Type B pancreatic cell (in vitro differentiated cells): ENCODE measurements at regions not wholly inside any gene's neighbourhood (a gene's known extent, or its start where the extent isn't known, plus 50 kb on each side); places are given as distances from the start of the nearest gene placed in this dataset.

Experiments used
- DNase-seq: peaks from one replicate; pipeline ENCODE4 v3.0.0; 2021; ENCODE audit warnings: mixed read lengths; ENCODE audit not compliant: unreplicated experiment; ENCODE audit errors: extremely low spot score
- H3K27ac Mint-ChIP-seq: 2 replicates; pipeline ENCODE4 v1.8.0; 2021; ENCODE audit warnings: mild to moderate bottlenecking, mixed read lengths
- H3K27me3 Mint-ChIP-seq: 2 replicates; pipeline ENCODE4 v1.8.0; 2021; ENCODE audit warnings: mixed read lengths
- H3K36me3 Mint-ChIP-seq: 2 replicates; pipeline ENCODE4 v1.8.0; 2021; ENCODE audit warnings: mixed read lengths
- H3K4me1 Mint-ChIP-seq: one replicate; pipeline ENCODE4 v1.8.0; 2021; ENCODE audit warnings: mixed read lengths; ENCODE audit not compliant: unreplicated experiment
- H3K4me3 Mint-ChIP-seq: 2 replicates; pipeline ENCODE4 v1.8.0; 2021; ENCODE audit warnings: mild to moderate bottlenecking, mixed read lengths
- H3K9me3 Mint-ChIP-seq: 2 replicates; pipeline ENCODE4 v1.8.0; 2021; ENCODE audit warnings: mixed read lengths
- TF ChIP-seq, protein P1 (sequence below): fragments of 200-600 bp; sonication (generic); conservative IDR thresholded peaks from 2 replicates; pipeline ENCODE4 v1.5.0; 2021; ENCODE audit warnings: antibody characterized with exemption, mild to moderate bottlenecking

- H3K27ac Mint-ChIP-seq: no peak overlapping the region
- H3K9me3 Mint-ChIP-seq: no peaks in the 10 kb centered on the region
- no peak for DNase-seq
- no peaks in the 10 kb centered on the region for H3K27me3 Mint-ChIP-seq
- H3K4me3 Mint-ChIP-seq: no peak overlapping the region
- TF ChIP-seq, protein P1, sequence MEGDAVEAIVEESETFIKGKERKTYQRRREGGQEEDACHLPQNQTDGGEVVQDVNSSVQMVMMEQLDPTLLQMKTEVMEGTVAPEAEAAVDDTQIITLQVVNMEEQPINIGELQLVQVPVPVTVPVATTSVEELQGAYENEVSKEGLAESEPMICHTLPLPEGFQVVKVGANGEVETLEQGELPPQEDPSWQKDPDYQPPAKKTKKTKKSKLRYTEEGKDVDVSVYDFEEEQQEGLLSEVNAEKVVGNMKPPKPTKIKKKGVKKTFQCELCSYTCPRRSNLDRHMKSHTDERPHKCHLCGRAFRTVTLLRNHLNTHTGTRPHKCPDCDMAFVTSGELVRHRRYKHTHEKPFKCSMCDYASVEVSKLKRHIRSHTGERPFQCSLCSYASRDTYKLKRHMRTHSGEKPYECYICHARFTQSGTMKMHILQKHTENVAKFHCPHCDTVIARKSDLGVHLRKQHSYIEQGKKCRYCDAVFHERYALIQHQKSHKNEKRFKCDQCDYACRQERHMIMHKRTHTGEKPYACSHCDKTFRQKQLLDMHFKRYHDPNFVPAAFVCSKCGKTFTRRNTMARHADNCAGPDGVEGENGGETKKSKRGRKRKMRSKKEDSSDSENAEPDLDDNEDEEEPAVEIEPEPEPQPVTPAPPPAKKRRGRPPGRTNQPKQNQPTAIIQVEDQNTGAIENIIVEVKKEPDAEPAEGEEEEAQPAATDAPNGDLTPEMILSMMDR: no peak
- H3K36me3 Mint-ChIP-seq: no peaks in the 10 kb centered on the region
- no peaks in the 10 kb centered on the region for H3K4me1 Mint-ChIP-seq
Measured at GRCh38 chr2:62589691-62590356, 83.8 kb upstream of the TMEM17 start.

DNA sequence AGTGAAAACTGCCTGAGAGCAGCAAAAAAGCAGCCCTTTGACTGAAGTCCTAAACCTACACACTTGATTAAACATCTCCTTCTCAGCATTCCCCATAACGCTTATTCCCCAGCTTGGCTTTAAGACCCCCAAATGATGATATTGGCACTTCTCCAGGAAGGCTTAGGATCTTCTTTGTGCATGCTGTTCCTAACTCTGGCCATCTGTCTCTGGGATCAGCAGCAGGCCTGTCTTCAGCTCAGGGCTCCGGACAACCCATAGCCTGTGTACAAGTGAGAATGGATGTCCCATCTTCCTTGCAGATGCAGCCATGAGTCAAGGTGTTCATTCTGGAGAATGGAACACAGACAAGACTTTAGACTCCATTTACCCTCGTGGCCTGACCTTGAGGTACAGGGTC is 81.6 kb upstream of the TMEM17 start:
- H3K4me1 Mint-ChIP-seq: no peaks in the 10 kb centered on the region
- no peaks in the 10 kb centered on the region for H3K9me3 Mint-ChIP-seq
- TF ChIP-seq, protein P1: no peak
- no peaks in the 10 kb centered on the region for H3K36me3 Mint-ChIP-seq
- H3K27ac Mint-ChIP-seq: no peak overlapping the region
- DNase-seq: no peak
- no peaks in the 10 kb centered on the region for H3K27me3 Mint-ChIP-seq
- no peak overlapping the region for H3K4me3 Mint-ChIP-seq

- H3K9me3 Mint-ChIP-seq: no peaks in the 10 kb centered on the region
- H3K4me3 Mint-ChIP-seq: no peak overlapping the region
- DNase-seq: no peak
- no peaks in the 10 kb centered on the region for H3K27me3 Mint-ChIP-seq
- H3K27ac Mint-ChIP-seq: no peak overlapping the region
- no peaks in the 10 kb centered on the region for H3K4me1 Mint-ChIP-seq
- TF ChIP-seq, protein P1: no peak
- no peaks in the 10 kb centered on the region for H3K36me3 Mint-ChIP-seq
Measured at GRCh38 chr2:62586981-62587380, 81.0 kb upstream of the TMEM17 start.

DNA sequence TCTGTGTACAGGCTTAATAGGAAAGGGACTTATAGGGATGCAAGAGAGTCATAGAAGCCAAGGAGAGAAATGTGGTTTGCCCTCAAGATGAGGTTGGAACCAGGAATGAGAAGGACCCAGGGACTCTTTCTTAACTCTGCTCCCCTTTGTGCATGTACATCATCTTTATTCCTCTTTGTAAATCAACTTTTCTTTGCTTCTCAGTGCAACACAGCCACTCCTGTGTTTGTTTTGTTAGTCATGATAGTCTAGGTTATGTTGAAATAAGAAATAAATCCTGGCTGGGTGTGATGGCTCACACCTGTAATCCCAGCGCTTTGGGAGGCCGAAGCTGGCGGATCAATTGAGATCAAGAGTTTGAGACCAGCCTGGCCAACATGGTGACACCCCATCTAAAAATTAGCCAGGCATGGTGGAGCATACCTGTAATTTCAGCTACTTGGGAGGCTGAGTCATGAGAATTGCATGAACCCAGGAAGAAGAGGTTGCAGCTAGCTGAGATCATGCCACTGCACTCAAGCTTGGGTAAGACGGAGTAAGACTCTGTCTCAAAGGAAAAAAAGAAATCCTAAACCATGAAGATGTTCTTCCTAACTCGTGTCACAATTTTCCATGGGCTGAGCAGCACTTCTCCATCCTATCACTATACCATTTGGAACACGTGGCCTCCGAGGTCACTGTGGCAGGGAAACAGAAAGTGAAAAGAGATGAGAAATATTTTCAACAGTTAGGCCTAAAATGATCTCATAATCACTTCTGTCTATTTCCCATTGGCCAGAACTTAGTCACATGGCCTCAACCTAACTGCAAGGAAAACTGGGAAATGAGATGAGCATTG is 73.0 kb upstream of the TMEM17 start:
- Mint-ChIP-seq H3K27ac (peak overlapping the region; percentile 12), H3K4me3 (no peak overlapping the region), H3K9me3 (no peaks in the 10 kb centered on the region), H3K4me1 (peaks cover 19% of the 10 kb centered on the region), H3K36me3 (no peaks in the 10 kb centered on the region), H3K27me3 (no peaks in the 10 kb centered on the region)
- TF ChIP-seq, protein P1: no peak
- no peak for DNase-seq

DNA sequence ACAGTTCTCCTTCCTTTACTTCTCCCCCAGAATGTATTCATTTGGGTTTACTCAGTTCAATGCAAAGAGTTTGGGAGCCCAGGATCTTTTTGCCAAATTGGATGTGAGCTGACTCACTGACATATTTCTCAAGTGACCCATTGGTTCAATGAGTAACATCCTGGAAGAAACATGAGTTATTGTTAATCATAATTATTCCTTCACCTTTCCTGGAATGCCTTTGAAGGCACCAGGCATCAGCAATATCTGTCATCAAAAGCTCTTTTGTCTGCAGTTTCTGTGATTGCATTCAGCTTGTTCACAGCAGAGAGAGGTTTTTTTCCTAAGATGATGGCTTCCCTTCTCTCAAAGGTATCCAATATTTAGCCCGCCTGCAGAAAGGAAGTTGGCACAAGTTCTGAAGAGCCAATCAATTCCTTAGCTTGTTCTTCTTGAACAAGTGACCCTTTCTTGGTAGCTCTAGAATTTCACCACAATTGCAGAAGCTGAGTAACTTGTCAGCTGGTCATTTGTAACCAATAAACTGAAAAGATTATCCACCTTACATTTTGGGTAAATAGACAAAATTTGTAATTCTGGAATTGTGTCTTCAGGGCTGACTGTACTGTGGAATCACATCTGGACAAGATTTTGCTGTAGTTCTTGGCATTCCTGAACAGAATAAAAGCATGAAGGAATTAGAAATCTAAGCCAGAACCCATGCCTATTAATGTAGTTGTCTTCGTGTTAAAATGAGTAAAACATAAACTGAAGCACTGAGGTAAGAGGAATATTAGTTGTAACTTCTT is 72.2 kb upstream of the TMEM17 start:
- DNase-seq: no peak
- Mint-ChIP-seq H3K4me3 (no peak overlapping the region), H3K27me3 (peaks cover 3% of the 10 kb centered on the region), H3K4me1 (peaks cover 19% of the 10 kb centered on the region), H3K9me3 (no peaks in the 10 kb centered on the region), H3K27ac (peak overlapping the region; percentile 53), H3K36me3 (no peaks in the 10 kb centered on the region)
- TF ChIP-seq, protein P1: no peak
